GM18870 (cell line): ENCODE measurements at regions not wholly inside any gene's neighbourhood (a gene's known extent, or its start where the extent isn't known, plus 50 kb on each side); places are given as distances from the start of the nearest gene placed in this dataset.
"Not testable (repeated sequence)": the region's sequence is repeated elsewhere in the genome, so short reads cannot be mapped to it uniquely, and the experiment has no call there.

Experiments
- ATAC-seq: cut with Tn5 transposase; IDR thresholded peaks from one replicate; pipeline ENCODE4 v1.9.1; 2021; ENCODE audit warnings: moderate library complexity; ENCODE audit not compliant: unreplicated experiment

DNA sequence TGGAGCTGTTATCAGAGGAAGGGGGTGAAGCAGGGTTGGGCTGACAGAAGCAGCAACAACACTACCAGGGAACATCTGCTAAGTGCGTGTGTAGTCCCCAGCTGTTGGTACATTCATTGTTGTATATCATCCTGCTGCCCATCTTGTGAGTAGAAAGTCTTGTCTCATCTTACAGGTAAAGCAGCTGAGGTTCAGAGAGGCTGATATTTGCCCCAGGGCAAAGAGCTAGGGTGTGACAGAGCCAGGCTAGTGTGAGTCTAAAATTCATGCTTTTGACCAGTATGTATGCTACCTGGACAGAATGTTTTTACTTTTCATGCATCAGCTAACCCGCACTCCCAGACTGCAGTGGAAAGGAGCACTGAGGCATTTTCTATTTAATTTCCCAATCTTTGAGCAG is 221.6 kb downstream of the STK31 start:
- ATAC-seq = no peak

GRCh38 chr7:23938215-23938614 is 228.2 kb downstream of the STK31 start:
- ATAC-seq = no peak

GRCh38 chr7:23938937-23939552 is 229.0 kb downstream of the STK31 start:
- ATAC-seq = peak; percentile 52

- ATAC-seq = not testable (repeated sequence)
These were observed 229.7 kb downstream of the STK31 start for GRCh38 chr7:23939747-23940146.

DNA sequence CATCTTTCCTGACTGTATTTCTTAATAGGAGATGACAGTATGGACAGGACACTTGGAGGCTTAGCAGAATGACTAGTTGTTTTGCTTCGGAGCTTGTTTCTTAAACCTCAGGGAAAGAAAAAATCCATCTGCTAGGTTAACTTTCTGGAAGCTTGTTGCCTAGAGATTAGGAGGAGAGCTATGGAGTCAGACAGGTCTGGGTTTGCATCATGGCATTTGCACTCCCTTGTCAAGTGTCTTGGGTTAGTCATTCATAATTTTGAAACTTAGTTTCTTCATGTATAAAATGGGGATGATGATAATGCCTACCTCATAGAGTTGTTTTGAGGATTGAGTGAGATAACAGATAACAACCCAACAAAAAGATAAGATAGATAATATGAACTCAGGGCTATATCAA is 231.5 kb downstream of the STK31 start:
- ATAC-seq = no peak

GRCh38 chr7:23942032-23942431 is 232.0 kb downstream of the STK31 start:
- no peak for ATAC-seq

- ATAC-seq = no peak
These were observed 234.1 kb downstream of the STK31 start for GRCh38 chr7:23944131-23944530.

GRCh38 chr7:23945472-23945871 is 235.5 kb downstream of the STK31 start:
- no peak for ATAC-seq

- no peak for ATAC-seq
These were observed 245.1 kb downstream of the STK31 start for GRCh38 chr7:23955145-23955544.

GRCh38 chr7:23955600-23956149 is 245.7 kb downstream of the STK31 start:
- ATAC-seq = no peak

DNA sequence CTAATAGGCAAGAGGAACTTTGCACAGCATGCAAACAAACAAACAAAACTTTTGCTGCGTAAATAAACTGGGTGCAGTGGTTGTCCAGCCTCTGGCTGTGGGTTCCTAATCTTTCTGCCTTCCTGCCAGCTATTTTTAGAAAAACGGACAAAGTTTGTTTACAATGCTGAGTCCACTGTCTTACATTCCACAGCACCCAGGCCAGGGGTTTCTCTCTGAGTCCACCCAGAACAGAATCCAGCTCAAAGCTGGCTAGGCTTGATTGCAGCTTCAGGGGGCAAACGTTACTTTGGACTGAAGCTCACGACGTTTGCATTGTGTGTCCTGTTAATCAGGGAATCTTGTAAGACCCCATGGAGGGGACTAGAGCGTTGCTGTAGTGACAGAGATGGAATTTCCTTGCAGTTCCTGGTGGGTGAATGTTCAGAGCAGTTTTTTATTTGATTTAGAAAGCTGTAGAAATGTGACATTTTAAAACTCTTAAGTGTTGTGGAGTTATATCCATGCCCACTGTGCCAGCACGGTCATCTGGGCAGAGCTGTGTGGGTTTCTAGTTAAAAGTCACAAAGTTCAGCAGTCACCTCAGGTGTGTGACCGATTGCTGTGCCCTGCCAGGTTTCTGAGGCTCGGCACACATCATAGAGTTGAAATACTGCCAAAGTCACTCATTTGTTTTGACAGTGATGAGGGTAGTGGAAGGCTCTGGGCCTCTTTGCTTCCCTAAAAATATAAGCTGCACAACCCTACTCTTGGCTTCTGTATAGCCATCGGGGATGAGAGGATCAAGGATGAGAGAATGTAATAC is 247.0 kb downstream of the STK31 start:
- no peak for ATAC-seq

DNA sequence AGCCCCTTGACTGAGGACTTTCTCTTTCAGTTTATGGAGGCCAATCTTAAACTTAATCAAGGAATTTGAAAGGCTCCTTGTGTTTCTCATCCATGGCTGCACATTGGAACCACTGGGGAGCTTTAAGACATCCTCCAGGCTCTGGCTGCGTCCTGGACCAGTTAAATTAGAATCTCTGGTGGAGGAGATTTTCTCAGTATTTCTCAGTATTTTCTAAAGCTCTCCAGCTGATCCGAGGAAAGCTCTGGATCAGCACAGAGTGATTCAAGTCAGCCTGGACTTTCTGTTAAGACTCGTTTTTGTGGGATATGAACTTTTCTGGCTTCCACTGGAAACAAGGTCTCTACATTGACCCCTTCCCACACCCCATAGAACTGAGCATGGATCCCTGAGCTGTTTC is 249.8 kb downstream of the STK31 start:
- ATAC-seq = no peak

GRCh38 chr7:23960361-23960760 is 250.3 kb downstream of the STK31 start:
- ATAC-seq = no peak

- ATAC-seq = no peak
These were observed 253.6 kb downstream of the STK31 start for GRCh38 chr7:23963461-23964165.

- ATAC-seq = no peak
These were observed 254.7 kb downstream of the STK31 start for GRCh38 chr7:23964715-23965114.

GRCh38 chr7:23965296-23965695 is 255.3 kb downstream of the STK31 start:
- ATAC-seq = no peak

- no peak for ATAC-seq
These were observed 256.9 kb downstream of the STK31 start for GRCh38 chr7:23966941-23967340.

DNA sequence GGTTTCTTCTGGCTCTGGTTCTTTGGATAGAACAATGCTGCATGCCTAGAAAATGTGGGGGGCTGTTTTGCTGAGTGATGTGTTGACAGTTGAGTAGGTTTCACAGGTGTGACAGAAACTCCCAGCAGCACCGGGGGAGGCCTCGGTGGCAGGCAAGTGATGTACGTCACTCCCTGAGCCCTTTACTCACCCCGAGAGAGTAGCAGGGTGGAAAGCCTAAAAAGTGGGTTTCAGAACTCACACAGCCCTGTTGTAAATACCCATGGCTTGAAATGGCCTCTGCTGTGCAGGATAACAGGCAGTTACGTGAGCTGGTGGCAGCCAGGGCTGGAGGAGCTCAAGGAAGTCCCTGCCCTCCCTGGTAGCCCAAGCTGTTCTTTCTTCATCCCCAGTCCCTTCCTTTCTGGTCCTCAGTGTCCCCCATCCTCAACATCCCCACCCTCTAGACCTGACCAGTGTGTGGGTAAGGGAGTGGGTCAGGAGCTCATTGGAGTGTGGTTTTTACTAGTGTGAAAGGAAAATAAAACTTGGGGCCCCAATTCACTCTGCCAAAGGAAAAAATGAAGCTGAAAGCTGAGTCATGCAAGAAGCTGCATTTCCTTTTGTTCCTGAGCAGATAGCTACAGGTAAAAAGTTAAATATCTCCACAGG is 258.1 kb downstream of the STK31 start:
- ATAC-seq = no peak

DNA sequence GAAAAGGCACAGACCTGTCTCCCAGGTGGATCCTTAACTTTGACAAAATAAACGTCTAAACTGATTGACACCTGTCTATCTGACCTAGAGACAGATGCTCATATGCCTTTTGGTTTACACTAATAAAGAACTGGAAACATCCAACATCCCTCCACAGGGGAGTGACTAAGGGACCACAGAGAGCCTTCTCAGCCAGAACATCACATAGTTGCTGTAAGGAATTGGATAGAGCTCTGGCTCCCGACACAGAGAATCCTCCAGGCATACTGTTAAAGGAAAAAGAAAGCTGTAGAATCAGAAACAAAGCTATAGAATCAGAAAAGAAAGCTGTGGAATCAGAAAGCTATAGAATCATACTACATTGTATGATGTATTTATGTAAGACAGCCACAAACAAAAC is 258.8 kb downstream of the STK31 start:
- ATAC-seq = no peak

GRCh38 chr7:23969443-23969842 is 259.4 kb downstream of the STK31 start:
- no peak for ATAC-seq

DNA sequence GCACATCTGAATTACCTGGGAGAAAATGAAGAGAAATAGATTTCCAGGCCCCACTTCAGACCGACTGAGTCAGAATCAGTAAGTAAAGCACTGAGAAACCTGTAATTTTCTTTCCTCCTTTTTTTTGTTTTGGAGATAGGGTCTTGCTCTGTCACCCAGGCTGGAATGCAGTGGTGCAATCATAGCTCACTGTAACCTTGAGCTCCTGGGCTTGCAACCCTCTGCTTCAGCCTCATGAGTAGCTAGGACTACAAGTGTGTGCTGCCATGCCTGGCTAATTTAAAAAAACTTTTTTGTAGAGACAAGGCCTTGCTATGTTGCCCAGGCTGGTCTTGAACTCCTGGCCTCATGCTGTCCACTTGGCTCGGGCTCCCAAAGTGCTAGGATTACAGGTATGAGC is 260.2 kb downstream of the STK31 start:
- no peak for ATAC-seq
